ENCODE measurements at regions not wholly inside any gene's neighbourhood (a gene's known extent, or its start where the extent isn't known, plus 50 kb on each side); places are given as distances from the start of the nearest gene placed in this dataset.

DNA sequence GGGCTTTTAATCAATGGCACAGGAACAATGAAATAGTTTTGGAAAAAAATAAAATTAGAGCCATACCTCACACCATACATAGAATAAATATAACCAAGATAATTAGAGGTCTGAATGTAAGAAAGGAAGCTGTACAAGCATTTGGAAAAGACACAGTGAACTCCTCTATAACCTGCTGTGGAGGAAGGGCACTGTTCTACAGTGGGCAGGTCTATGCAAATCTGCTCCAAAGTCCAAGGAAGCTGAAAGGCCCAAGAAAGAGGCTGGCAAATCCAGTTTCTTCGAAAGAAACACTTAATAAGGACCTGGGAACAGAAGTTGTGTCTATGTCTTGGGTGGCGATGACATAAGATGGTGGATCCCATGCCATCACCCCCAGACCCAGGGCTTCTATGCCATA, 169.4 kb upstream of the RALGAPA2 start:
- no peak for DNase-seq (ENCODE audit: low read depth)

DNA sequence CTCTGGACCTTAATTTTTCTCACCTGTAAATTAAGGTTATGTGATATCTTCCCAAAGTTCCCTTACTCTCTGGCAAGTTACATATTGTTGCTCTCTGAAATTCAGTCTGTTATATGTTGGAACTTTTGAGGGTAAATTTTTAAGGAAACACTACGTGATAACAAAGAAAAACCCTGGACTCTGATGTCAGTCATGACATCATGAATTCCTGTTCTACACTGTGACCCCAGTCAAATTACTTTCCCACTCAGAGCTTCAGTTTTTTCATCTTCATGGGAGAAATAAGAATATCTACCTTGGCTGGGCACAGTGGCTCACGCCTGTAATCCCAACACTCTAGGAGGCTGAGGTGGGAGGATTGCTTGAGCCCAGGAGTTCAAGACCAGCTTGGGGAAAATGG, 164.6 kb upstream of the RALGAPA2 start:
- DNase-seq (ENCODE audit: low read depth): no peak

GRCh38 chr20:20875716-20876115, 163.3 kb upstream of the RALGAPA2 start:
- DNase-seq (ENCODE audit: low read depth): no peak

GRCh38 chr20:20872428-20872827, 160.0 kb upstream of the RALGAPA2 start:
- no peak for DNase-seq (ENCODE audit: low read depth)

GRCh38 chr20:20869161-20869775, 156.8 kb upstream of the RALGAPA2 start:
- no peak for DNase-seq (ENCODE audit: low read depth)

DNA sequence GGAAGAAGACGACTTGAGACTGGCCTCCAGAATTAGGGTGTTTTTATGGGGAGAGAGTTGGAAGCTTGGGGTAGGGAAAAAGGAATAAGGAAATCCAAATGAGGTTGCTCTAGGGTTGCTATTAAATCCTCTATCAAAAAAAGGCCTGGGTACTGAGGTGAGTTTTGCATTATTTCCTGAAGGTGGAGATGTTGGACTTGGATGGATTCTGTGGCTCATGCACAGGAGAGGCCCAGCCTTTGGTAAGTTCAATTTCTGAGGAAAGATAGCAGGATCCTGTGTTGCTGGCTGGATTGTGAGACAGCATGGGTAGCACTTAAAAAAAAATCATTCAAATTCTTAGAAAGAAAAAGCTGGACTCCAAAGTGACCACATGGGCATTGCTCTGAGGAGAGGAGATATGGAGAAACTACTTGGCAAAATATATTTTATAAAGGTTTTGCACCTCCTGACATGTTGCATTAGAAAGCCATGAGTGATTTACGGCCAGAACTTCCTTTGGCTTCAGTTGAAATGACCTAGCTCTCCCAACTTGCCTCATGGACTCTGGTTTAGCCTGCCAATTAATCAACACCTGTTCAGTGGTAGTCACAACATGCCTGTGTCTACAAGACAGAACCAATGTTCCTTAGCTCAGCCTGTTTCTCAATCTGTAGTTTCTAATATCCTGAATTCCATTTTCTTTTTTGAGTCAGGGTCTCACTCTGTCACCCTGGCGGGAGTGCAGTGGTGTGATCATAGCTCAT, 152.1 kb upstream of the RALGAPA2 start:
- no peak for DNase-seq (ENCODE audit: low read depth)

DNA sequence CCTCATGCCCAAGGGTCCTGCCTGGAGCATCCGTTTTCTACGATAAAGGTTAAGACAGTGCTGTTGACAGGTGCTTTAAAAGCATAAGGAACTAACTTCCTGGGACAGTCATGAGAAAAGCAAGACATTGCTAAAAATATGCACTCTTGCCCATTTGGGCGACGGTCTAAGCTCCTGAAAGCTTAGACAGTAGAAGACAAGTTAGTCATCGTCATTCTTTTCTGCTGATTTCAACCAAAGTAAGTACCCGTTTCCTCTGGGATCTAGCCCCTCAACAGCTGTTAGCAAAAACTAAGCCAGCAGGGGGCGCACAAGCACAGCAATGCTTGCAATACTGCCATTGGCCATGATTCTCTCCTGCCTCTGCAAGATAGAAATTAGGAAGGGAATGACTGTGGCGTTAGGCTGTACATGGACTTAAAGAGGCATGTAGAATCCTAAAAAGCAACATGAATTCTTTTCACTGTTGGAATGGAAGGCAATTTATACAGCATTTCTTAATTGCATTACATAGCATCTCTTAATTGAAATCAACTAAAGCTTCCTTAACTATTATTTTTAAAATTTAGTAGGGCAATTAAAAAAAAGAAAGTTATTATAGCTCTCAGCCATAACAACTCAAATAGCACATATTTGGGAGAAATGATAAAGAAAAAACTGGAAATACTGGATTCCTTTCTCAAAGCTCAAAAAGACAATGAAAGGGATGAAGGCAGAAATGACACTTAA, 147.8 kb upstream of the RALGAPA2 start:
- peak; percentile 82 for DNase-seq (ENCODE audit: low read depth)

- DNase-seq (ENCODE audit: low read depth): no peak
Observed at GRCh38 chr20:20859510-20859909, 147.1 kb upstream of the RALGAPA2 start.

GRCh38 chr20:20856956-20857355, 144.5 kb upstream of the RALGAPA2 start:
- DNase-seq (ENCODE audit: low read depth): no peak

DNA sequence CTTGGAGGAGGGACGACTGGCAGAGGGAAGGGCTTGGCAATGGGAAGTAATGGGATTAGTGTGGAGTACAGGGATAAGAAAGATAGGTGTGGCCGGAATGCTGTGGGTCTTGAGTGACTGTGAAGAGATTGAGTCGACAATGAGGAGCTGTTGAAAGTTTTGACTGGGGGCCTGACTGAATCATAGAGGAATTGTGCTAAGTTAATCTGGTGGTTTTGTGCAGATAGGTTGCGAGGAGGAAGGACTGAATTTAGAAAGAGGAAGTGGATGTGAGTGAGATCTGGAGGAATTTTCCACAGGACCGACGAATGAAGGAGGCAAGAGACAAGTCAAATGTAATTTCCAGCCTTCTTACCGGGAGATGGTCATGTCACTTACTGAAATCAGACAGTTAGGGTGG, 143.9 kb upstream of the RALGAPA2 start:
- no peak for DNase-seq (ENCODE audit: low read depth)

GRCh38 chr20:20851385-20851784, 138.9 kb upstream of the RALGAPA2 start:
- no peak for DNase-seq (ENCODE audit: low read depth)

DNA sequence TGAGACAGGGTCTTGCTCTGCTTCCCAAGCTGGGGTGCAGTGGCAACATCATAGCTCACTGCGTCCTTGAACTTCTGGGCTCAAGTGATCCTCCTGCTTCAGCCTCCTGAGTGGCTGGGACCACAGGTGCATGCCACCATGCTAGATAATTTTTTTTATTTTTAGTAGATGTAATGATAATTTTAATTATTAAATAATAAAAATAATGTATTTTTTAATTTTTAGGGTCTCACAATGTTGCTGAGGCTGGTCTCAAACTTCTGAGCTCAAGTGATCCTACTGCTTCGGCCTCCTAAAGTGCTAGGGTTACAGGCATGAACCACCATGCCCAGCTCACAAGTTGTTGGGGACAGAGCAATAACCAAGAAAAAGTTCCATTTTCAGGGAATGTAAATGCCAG, 138.0 kb upstream of the RALGAPA2 start:
- DNase-seq (ENCODE audit: low read depth): no peak

DNA sequence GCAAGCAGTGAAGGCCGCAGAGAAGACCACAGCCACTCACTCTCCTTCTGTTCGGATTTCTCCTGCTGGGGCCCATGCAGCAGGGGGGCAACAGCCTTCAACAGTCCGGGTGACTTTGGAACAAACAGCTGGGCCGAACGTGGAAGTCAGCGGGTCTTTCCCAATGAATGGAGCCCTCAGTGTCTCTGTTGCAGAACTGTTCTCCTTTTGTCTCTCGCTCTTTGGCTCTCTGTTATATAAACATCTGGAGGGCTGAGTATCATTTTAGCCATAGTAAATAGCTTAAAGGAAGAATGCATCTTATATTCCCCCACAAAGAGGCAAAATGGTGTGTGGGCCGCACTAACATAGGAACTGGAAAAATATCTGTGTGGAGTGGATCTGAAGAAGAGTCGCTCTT, 136.7 kb upstream of the RALGAPA2 start:
- no peak for DNase-seq (ENCODE audit: low read depth)

GRCh38 chr20:20847814-20848213, 135.4 kb upstream of the RALGAPA2 start:
- no peak for DNase-seq (ENCODE audit: low read depth)

DNA sequence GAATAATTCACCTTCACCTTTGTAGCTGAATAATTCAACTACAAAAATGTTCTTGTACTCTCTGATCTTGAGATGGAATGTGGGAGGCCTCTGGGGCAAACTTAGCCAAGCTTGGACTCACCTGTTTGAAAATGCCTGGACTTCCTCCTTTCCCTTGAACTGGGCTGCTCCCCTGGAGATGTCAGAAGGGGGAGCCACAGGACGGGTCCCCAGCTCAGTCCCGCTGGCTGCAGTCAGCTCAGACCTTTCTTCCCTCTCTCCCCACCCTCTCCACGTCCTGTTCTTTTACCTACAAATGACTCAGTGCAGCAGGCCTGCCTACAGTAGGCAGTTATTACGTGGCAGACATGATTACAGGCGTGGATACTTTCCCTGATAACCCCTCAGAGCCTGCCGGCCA, 131.5 kb upstream of the RALGAPA2 start:
- no peak for DNase-seq (ENCODE audit: low read depth)

DNA sequence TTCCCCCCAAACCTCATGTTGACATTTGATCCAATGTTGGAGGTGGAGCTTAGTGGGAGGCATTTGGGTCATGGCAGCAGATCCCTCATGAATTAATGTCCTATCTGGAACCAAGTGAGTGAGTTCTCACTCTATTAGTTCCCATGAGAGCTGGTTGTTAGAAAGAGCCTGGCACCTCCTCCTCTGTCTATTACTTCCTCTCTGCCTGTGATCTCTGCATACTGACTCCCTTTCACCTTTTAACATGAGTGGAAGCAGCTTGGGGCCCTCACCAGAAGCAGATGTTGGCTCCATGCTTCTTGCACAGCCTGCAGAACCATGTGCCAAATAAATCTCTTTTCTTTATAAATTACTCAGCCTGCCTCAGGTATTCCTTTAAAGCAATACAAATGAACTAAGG, 127.3 kb upstream of the RALGAPA2 start:
- DNase-seq (ENCODE audit: low read depth): no peak

GRCh38 chr20:20837574-20838021, 125.2 kb upstream of the RALGAPA2 start:
- DNase-seq (ENCODE audit: low read depth): peak; percentile 2

DNA sequence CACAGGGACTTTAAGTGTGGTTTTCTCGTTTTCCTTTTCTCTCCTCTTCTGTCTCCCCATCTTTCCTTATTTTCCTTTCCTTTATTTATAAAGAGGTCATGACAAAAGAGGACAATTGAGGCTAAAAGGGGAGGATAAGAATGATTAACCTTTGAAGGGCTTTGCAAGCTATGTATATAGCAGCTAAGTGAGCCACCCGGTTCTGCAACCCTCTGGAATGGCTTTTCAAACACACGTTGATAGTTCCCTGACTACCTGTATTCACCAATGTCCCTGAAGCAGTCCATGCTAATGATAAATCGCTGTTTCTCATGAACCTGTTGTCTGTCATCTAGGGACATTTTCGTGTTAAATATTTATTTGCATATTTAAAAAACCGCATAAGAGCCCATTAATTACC, 124.4 kb upstream of the RALGAPA2 start:
- no peak for DNase-seq (ENCODE audit: low read depth)

DNA sequence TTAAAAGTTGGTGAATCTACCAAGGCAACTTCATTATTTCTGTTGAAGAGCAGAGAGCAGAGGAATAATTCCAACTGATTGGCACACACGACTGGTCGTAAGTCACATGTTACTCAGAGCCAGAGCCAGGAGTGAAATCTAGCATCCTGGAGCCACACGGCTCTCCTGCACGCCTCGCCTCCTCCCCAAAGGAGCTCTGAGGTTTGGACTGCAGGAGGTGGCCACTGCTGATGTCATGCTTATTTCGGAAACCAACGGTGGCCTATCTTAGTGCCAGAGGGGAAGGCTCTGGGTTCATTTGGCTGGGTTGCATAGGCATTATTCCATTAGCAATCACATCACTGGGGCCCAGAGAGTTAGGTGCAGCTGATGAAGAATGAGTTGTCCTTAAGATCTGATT, 123.5 kb upstream of the RALGAPA2 start:
- DNase-seq (ENCODE audit: low read depth): no peak

DNA sequence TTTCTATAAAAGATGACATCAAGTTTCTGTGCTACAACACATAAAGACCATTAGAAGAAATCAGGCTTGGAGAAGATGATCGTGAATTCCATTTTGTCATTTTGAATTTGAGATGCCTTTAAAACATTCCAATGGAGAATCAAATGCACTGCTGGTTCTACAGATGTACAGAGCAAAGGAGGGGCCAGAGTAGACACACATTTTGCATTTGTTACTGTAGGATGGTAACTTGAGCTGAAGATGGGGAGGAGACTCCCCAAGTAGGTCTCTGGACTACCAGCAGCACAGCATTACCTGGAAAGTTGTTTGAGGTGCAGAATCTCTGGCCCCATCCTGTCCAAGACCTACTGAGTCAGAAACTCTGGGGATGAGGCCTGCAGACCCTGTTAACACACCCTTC, 121.6 kb upstream of the RALGAPA2 start:
- no peak for DNase-seq (ENCODE audit: low read depth)

- no peak for DNase-seq (ENCODE audit: low read depth)
Observed at GRCh38 chr20:20832715-20833114, 120.3 kb upstream of the RALGAPA2 start.

- DNase-seq (ENCODE audit: low read depth): no peak
Observed at GRCh38 chr20:20831794-20832193, 119.3 kb upstream of the RALGAPA2 start.

DNA sequence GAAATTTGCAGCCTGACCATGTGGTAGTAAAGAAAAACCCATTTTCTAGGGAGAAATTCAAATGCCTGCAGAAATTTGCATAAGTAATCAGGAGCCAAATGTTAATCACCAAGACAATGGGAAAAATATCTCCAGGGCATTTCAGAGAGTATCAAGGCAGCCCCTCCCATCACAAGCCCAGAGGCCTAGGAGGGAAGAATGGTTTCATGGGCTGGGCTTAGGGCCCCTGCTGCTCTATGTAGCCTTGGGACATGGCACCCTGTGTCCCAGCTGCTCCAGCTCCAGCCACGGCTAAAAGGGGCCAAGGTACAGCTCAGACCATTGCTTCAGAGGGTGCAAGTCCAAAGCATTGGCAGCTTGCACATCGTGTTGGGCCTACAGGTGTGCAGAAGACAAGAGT, 117.2 kb upstream of the RALGAPA2 start:
- DNase-seq (ENCODE audit: low read depth): no peak

Measured in stimulated activated CD8-positive, alpha-beta memory T cell treated with anti-CD3 and anti-CD28 coated beads, Interleukin-12 subunit alpha, Interleukin-12 subunit beta, amount 100 ng/mL, for 1 hour (primary cell).